ENCODE measurements at regions not wholly inside any gene's neighbourhood (a gene's known extent, or its start where the extent isn't known, plus 50 kb on each side); places are given as distances from the start of the nearest gene placed in this dataset.

DNA sequence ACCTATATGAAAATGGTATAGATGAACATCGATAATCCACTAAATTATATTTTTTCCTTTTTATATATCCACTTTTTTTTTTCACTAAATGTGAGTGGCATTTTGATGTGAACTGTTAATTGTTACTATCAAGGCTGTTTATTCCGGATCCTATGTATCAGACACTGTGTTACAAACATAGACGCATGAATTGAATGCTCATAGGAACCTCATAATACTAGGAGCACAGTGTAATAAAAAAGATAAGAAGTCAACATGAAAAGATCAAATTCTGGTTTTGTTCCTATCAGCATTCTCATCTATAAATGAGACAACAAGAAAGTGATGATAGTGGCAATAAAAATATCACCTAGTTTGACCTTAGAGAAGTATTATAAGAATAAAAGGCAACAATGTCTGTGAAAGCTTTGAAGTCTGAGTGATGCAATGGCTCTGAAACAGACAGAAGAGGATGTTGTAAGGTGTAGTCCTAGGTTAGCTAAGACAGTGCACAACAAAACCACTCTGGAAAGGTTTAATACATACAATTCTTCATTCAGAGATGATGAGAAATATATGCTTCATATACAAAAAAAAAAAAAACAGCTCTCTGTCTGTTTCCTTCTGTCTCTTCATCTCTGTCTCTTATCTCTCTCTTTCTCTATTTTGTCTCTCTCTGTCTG, 148.6 kb upstream of the NLGN4X start:
- Histone ChIP-seq H3K27ac (no peak overlapping the region), H3K36me3 (no peaks in the 10 kb centered on the region), H3K27me3 (no peaks in the 10 kb centered on the region), H3K4me1 (no peaks in the 10 kb centered on the region), H3K9me3 (no peaks in the 10 kb centered on the region), H3K4me3 (no peak overlapping the region)
- DNase-seq (no peak), ATAC-seq (ENCODE audit: low FRiP score in 2 of 2) (no peak)
- TF ChIP-seq, protein P1, sequence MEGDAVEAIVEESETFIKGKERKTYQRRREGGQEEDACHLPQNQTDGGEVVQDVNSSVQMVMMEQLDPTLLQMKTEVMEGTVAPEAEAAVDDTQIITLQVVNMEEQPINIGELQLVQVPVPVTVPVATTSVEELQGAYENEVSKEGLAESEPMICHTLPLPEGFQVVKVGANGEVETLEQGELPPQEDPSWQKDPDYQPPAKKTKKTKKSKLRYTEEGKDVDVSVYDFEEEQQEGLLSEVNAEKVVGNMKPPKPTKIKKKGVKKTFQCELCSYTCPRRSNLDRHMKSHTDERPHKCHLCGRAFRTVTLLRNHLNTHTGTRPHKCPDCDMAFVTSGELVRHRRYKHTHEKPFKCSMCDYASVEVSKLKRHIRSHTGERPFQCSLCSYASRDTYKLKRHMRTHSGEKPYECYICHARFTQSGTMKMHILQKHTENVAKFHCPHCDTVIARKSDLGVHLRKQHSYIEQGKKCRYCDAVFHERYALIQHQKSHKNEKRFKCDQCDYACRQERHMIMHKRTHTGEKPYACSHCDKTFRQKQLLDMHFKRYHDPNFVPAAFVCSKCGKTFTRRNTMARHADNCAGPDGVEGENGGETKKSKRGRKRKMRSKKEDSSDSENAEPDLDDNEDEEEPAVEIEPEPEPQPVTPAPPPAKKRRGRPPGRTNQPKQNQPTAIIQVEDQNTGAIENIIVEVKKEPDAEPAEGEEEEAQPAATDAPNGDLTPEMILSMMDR (IDR thresholded peaks at IDR 0.05) = no peak
- TF ChIP-seq EP300 (IDR thresholded peaks at IDR 0.05) (no peak), POLR2A (IDR thresholded peaks at IDR 0.05) (no peak), POLR2AphosphoS5 (IDR thresholded peaks at IDR 0.05) (no peak)
- 62 to 77% methylated on average over 3 of the region's 3 CpGs for WGBS, 2 donors

DNA sequence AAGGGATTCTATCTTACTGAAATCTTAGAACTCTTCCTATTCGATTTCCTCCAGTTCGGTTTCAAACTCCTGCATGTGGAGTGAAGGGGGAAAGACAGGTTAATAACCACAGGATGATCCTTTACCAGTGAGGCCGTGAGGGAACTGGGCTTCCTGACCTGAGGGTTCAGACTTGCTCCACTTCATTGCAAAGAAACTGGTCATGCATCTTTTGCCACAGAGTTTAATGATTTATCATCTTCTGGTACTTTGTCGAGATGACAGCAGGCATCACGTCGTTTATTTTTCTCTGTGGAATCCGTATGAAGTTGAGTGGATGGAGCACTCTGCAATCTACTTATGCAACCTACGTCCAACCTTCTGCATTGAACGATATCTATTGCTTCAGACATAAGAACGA, 145.9 kb upstream of the NLGN4X start:
- Histone ChIP-seq H3K9me3 (no peaks in the 10 kb centered on the region), H3K27ac (no peak overlapping the region), H3K4me3 (no peak overlapping the region), H3K4me1 (no peaks in the 10 kb centered on the region), H3K36me3 (no peaks in the 10 kb centered on the region), H3K27me3 (no peaks in the 10 kb centered on the region)
- ATAC-seq (ENCODE audit: low FRiP score in 2 of 2) = no peak
- TF ChIP-seq POLR2A (IDR thresholded peaks at IDR 0.05) = no peak
- no peak for TF ChIP-seq EP300 (IDR thresholded peaks at IDR 0.05)
- TF ChIP-seq, protein P1 (IDR thresholded peaks at IDR 0.05) = no peak
- no peak for DNase-seq
- 64 to 70% methylated on average over 6 to 10 of the region's 10 CpGs for WGBS, 2 donors

DNA sequence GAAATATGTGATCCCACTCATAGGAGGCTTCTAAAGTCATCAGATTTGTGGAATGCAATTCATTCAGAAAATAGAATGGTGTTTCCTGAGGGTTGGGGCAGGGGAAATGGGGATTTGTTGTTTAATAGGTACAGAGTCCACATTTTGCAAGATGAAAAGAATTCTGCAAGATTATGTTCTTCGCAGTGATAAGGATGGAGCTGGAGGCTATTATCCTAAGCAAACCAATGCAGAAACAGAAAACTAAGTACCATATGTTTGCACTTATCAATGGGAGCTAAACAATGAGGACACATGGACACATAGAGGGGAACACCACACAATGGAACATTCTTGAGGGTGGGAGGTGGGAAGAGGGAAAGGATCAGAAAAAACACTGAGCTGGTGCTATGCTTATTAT, 144.3 kb upstream of the NLGN4X start:
- ATAC-seq (ENCODE audit: low FRiP score in 2 of 2) (no peak), DNase-seq (no peak)
- Histone ChIP-seq H3K4me1 (no peaks in the 10 kb centered on the region), H3K27me3 (no peaks in the 10 kb centered on the region), H3K36me3 (no peaks in the 10 kb centered on the region), H3K9me3 (no peaks in the 10 kb centered on the region), H3K27ac (no peak overlapping the region), H3K4me3 (no peak overlapping the region)
- TF ChIP-seq, protein P1 (IDR thresholded peaks at IDR 0.05) = no peak
- TF ChIP-seq EP300 (IDR thresholded peaks at IDR 0.05) (no peak), POLR2A (IDR thresholded peaks at IDR 0.05) (no peak), POLR2AphosphoS5 (IDR thresholded peaks at IDR 0.05) (no peak)
- WGBS, 2 donors = 76 to 88% methylated on average over 1 of the region's 1 CpG

DNA sequence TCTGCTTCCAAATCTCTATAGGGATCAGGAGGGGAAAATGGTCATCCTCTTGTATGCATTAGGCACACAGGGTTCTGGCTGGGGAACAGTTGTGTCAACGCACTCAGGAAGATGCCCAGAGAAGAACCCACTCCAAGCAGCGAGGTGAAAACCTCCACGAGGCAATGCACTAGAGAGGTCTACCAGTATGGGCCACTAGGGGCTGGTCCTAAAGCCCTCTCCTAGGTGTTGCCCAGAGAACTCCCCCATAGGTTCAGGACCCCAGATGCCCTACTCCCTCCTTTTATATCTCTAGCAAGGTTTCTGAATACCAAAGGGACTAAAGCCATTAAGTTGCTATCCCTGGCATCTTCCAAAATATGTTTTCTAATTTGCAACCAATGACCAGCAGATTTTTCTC, 142.7 kb upstream of the NLGN4X start:
- no peaks in the 10 kb centered on the region for H3K36me3 ChIP-seq
- H3K4me1 ChIP-seq = no peaks in the 10 kb centered on the region
- no peaks in the 10 kb centered on the region for H3K27me3 ChIP-seq
- ATAC-seq (ENCODE audit: low FRiP score in 2 of 2) (no peak), DNase-seq (no peak)
- no peak for TF ChIP-seq EP300 (IDR thresholded peaks at IDR 0.05)
- no peak for TF ChIP-seq POLR2A (IDR thresholded peaks at IDR 0.05)
- TF ChIP-seq POLR2AphosphoS5 (IDR thresholded peaks at IDR 0.05) = no peak
- TF ChIP-seq, protein P1 (IDR thresholded peaks at IDR 0.05) = no peak
- H3K9me3 ChIP-seq = no peaks in the 10 kb centered on the region
- 91% methylated on average over 3 of the region's 3 CpGs; no CpG with 5 or more reads in 1 of the 2 donors for WGBS, 2 donors
- no peak overlapping the region for H3K4me3 ChIP-seq
- no peak overlapping the region for H3K27ac ChIP-seq

DNA sequence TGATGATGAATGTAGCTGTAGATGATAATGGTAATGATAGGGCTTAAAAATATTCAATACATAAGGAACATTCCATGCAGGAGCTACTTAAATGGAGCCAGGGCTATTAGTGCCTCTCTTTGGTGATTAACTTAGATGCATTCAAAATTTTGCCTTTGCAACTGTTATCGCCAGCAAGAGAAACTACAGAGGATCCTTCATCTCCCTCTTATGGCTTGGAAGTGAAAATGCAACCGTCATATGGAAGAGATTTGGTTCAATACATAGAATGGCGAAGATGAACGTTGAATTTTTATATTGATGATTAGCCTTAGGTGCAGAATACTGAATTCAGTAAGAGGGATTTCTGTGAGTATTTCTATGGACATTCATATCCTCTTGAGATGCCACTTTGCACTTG, 134.5 kb upstream of the NLGN4X start:
- WGBS, 2 donors = 46 to 57% methylated on average over 4 of the region's 4 CpGs

More for the DNA sequence above, 134.5 kb upstream of the NLGN4X start:
- Histone ChIP-seq H3K4me1 (no peaks in the 10 kb centered on the region), H3K9me3 (no peaks in the 10 kb centered on the region), H3K36me3 (no peaks in the 10 kb centered on the region), H3K4me3 (no peak overlapping the region), H3K27ac (no peak overlapping the region), H3K27me3 (no peaks in the 10 kb centered on the region)
- DNase-seq = no peak
- no peak for ATAC-seq (ENCODE audit: low FRiP score in 2 of 2)
- no peak for TF ChIP-seq POLR2A (IDR thresholded peaks at IDR 0.05)
- TF ChIP-seq EP300 (IDR thresholded peaks at IDR 0.05) = no peak
- TF ChIP-seq, protein P1 (IDR thresholded peaks at IDR 0.05) = no peak
- no peak for TF ChIP-seq POLR2AphosphoS5 (IDR thresholded peaks at IDR 0.05)
